ENCODE measurements at regions not wholly inside any gene's neighbourhood (a gene's known extent, or its start where the extent isn't known, plus 50 kb on each side); places are given as distances from the start of the nearest gene placed in this dataset.
"Not testable (repeated sequence)": the region's sequence is repeated elsewhere in the genome, so short reads cannot be mapped to it uniquely, and the experiment has no call there.

- not testable (repeated sequence) for TF ChIP-seq CTCF, POLR2A (IDR thresholded peaks at IDR 0.05)
Observed at GRCh38 chr3:43227685-43228084, 58.7 kb upstream of the SNRK start.
